CD14-positive monocyte (primary cell): ENCODE measurements at regions not wholly inside any gene's neighbourhood (a gene's known extent, or its start where the extent isn't known, plus 50 kb on each side); places are given as distances from the start of the nearest gene placed in this dataset.

Source experiments
- DNase-seq, 3 donors: peaks; one replicate each; pipeline ENCODE4 v3.0.0-alpha.2; 2011 to 2022
- H2AFZ ChIP-seq: 2 replicates; pipeline ENCODE4 v1.6.0; 2012; ENCODE audit warnings: mild to moderate bottlenecking, low read depth, low read length, inconsistent platforms; ENCODE audit not compliant: insufficient read depth, poor library complexity, severe bottlenecking
- H3K27ac ChIP-seq, 2 donors: 1 replicate in 1 of 2; 2 replicates in 1 of 2; pipeline ENCODE4 v1.5.1; 2012 to 2013; ENCODE audit warnings: low read length in 2 of 2, control low read depth in 1 of 2, inconsistent platforms in 1 of 2, low read depth in 1 of 2, mild to moderate bottlenecking in 1 of 2
- H3K27me3 ChIP-seq, 2 donors: one replicate each; pipeline versions ENCODE4 v1.6.0 to v1.6.1; 2011 to 2013; ENCODE audit warnings: low read length in 2 of 2; ENCODE audit not compliant: control insufficient read depth in 2 of 2, insufficient read depth in 2 of 2
- H3K36me3 ChIP-seq, 2 donors: replicated peaks in 1 of 2; 1 replicate in 1 of 2; 2 replicates in 1 of 2; pipeline versions ENCODE4 v1.5.1 to v1.6.1; 2012 to 2013; ENCODE audit warnings: low read length in 2 of 2, control low read depth in 1 of 2, inconsistent platforms in 1 of 2, mild to moderate bottlenecking in 1 of 2; ENCODE audit not compliant: insufficient read depth in 2 of 2, control insufficient read depth in 1 of 2
- H3K4me1 ChIP-seq, 2 donors: 1 replicate in 1 of 2; 2 replicates in 1 of 2; pipeline versions ENCODE4 v1.5.1 to v1.6.1; 2012 to 2013; ENCODE audit warnings: low read length in 2 of 2, control low read depth in 1 of 2, inconsistent platforms in 1 of 2, mild to moderate bottlenecking in 1 of 2, moderate library complexity in 1 of 2; ENCODE audit not compliant: insufficient read depth in 2 of 2, control insufficient read depth in 1 of 2
- H3K4me2 ChIP-seq: replicated peaks from 2 replicates; pipeline ENCODE3; 2012; ENCODE audit warnings: low read length, moderate library complexity, mild to moderate bottlenecking; ENCODE audit not compliant: poor library complexity, severe bottlenecking; ENCODE audit errors: extremely low read depth
- H3K4me3 ChIP-seq, 3 experiments: fragments of 200-600 bp in 1 of 3; sonication (generic) in 1 of 3; replicated peaks in 1 of 3; 1 replicate in 2 of 3; 2 replicates in 1 of 3; pipeline ENCODE4 v1.5.1; 2011 to 2013; ENCODE audit warnings: low read length in 3 of 3, mild to moderate bottlenecking in 3 of 3, control low read depth in 2 of 3, low read depth in 2 of 3, inconsistent platforms in 1 of 3, moderate library complexity in 1 of 3
- H3K79me2 ChIP-seq: 2 replicates; pipeline ENCODE4 v1.6.0; 2012; ENCODE audit warnings: mild to moderate bottlenecking, control low read depth, inconsistent platforms, low read length, moderate library complexity; ENCODE audit not compliant: insufficient read depth
- H3K9ac ChIP-seq: 2 replicates; pipeline ENCODE4 v1.6.0; 2017; ENCODE audit warnings: low read length, mild to moderate bottlenecking; ENCODE audit not compliant: insufficient read depth, poor library complexity, severe bottlenecking
- H3K9me3 ChIP-seq, 2 donors: replicated peaks in 1 of 2; 1 replicate in 1 of 2; 2 replicates in 1 of 2; pipeline versions ENCODE4 v1.5.1 to v1.6.1; 2012 to 2013; ENCODE audit warnings: low read length in 2 of 2, control low read depth in 1 of 2; ENCODE audit not compliant: control insufficient read depth in 1 of 2, insufficient read depth in 1 of 2
- H4K20me1 ChIP-seq: 2 replicates; pipeline ENCODE4 v1.6.0; 2012; ENCODE audit warnings: mild to moderate bottlenecking, low read length, control low read depth, moderate library complexity; ENCODE audit not compliant: insufficient read depth
- H3K27ac Mint-ChIP-seq, 7 donors: one replicate each; pipeline ENCODE4 v1.8.0; 2020; ENCODE audit warnings: mild to moderate bottlenecking in 7 of 7, mixed read lengths in 7 of 7, moderate library complexity in 6 of 7, inconsistent platforms in 2 of 7
- H3K27me3 Mint-ChIP-seq, 3 donors: one replicate each; pipeline ENCODE4 v1.8.0; 2021 to 2022; ENCODE audit warnings: low read depth in 3 of 3, mild to moderate bottlenecking in 3 of 3, mixed read lengths in 3 of 3, moderate library complexity in 3 of 3, inconsistent platforms in 1 of 3
- H3K36me3 Mint-ChIP-seq, 2 donors: one replicate each; pipeline ENCODE4 v1.8.0; 2020; ENCODE audit warnings: mixed read lengths in 2 of 2, inconsistent platforms in 1 of 2, mild to moderate bottlenecking in 1 of 2
- H3K4me1 Mint-ChIP-seq: one replicate; pipeline ENCODE4 v1.8.0; 2020; ENCODE audit warnings: mild to moderate bottlenecking, mixed read lengths
- H3K4me3 Mint-ChIP-seq, 2 donors: one replicate each; pipeline ENCODE4 v1.8.0; 2020; ENCODE audit warnings: mild to moderate bottlenecking in 2 of 2, mixed read lengths in 2 of 2, moderate library complexity in 1 of 2
- H3K9me3 Mint-ChIP-seq, 7 donors: one replicate each; pipeline ENCODE4 v1.8.0; 2020 to 2022; ENCODE audit warnings: mixed read lengths in 7 of 7, mild to moderate bottlenecking in 6 of 7, moderate library complexity in 6 of 7, inconsistent platforms in 2 of 7
- WGBS: methylation state at CpG from one replicate; pipeline ENCODE4 v1.1.5; 2013; ENCODE audit warnings: missing lambda C conversion rate; ENCODE audit not compliant: insufficient coverage; 5-methylcytosine and 5-hydroxymethylcytosine counted together
- intact Hi-C, 2 donors: fragments of 100-400 bp; cut with micrococcal nuclease; formaldehyde crosslinking; loops; one replicate each; pipeline versions ENCODE4 v1.15.0 to v1.15.1; 2023
- TF ChIP-seq, protein P1 (sequence below): fragments of 200-600 bp; IDR thresholded peaks from one replicate; pipeline ENCODE4 v1.8.0; 2022; ENCODE audit warnings: antibody characterized with exemption, mild to moderate bottlenecking

DNA sequence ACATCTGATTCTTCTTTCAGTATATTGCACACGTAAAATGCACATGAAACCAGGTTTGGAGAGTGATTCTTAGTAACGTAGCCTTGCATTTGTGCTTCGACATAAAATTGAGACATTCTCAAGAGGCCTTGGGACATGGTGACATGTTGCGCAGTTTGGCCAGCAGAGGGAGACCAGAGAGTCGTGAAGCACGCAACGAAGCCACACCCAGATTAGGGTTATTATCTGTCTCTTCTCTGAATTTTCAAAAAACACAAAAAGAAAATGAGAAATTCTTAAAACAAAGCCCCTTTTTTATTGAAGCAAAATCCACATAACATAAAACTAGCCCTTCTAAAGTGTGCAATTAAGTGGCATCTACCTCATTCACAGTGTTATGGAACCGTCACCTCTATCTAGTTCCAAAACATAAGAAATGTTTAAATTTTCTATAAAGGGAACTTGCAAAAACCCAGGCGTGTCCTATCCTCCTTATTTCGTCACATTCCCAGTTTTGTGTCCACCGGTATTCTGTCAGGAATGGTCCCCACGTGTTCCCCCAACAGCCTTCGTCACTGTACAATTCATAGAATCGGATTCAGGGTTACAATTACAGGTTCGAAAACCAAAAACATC is 108.8 kb upstream of the ATF7IP start:
- Histone ChIP-seq H3K36me3 (no peaks in the 10 kb centered on the region), H4K20me1 (no peaks in the 10 kb centered on the region), H3K27me3 (no peaks in the 10 kb centered on the region), H3K9me3 (peaks cover 0 to 17% of the 10 kb centered on the region in 2 donors), H3K9ac (no peak overlapping the region), H3K4me1 (peaks cover 84 to 92% of the 10 kb centered on the region in 2 donors), H3K27ac (peak overlapping the region; percentile 77 to 90), H3K4me2 (peak overlapping the region; percentile 52), H2AFZ (no peak overlapping the region), H3K4me3 (peak overlapping the region in 1 of 3 experiments; percentile 58), H3K79me2 (no peaks in the 10 kb centered on the region)
- H3K36me3 Mint-ChIP-seq, result peaks cover 4 to 14% of the 10 kb centered on the region in 2 donors
- WGBS, result 18% methylated on average over 10 of the region's 15 CpGs
- H3K27ac Mint-ChIP-seq, result peak overlapping the region; percentile 93 to 99 (median 98)
- H3K27me3 Mint-ChIP-seq, result peaks cover 0 to 3% (median 0%) of the 10 kb centered on the region in 3 donors
- peak overlapping the region; percentile 24 to 73 for H3K4me3 Mint-ChIP-seq
- intact Hi-C loops, result loop anchor here (5.0 kb wide), 2 partner anchors 111 to 136 kb away; partner anchors contain the start of gene ATF7IP (in 2 of the 2)
- TF ChIP-seq, protein P1, sequence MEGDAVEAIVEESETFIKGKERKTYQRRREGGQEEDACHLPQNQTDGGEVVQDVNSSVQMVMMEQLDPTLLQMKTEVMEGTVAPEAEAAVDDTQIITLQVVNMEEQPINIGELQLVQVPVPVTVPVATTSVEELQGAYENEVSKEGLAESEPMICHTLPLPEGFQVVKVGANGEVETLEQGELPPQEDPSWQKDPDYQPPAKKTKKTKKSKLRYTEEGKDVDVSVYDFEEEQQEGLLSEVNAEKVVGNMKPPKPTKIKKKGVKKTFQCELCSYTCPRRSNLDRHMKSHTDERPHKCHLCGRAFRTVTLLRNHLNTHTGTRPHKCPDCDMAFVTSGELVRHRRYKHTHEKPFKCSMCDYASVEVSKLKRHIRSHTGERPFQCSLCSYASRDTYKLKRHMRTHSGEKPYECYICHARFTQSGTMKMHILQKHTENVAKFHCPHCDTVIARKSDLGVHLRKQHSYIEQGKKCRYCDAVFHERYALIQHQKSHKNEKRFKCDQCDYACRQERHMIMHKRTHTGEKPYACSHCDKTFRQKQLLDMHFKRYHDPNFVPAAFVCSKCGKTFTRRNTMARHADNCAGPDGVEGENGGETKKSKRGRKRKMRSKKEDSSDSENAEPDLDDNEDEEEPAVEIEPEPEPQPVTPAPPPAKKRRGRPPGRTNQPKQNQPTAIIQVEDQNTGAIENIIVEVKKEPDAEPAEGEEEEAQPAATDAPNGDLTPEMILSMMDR, result peak; percentile 91
- peak; percentile 81 to 84 (median 83) for DNase-seq
- peaks cover 82% of the 10 kb centered on the region for H3K4me1 Mint-ChIP-seq
- H3K9me3 Mint-ChIP-seq, result peaks cover 10 to 29% (median 22%) of the 10 kb centered on the region in 7 donors

DNA sequence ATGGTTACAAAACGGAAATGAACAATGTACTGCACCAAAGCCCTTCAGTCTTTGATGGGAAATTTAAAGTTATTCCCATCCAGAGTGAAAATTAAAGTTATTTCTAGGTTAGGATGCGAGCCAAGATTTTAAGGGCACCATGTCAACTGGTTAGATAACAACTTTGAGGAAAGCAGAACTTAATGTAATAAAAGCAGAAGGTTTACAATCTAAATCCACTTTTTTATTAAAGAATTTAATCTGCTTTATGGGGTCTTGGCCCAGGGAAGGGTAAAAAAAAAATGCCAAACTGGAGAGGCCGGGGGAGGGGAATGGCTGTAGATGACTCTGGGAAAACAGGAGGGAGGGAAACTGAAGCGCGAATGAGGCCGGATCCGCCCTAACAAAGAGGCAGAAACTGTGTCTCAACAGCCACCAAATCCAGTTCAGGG is 108.2 kb upstream of the ATF7IP start:
- intact Hi-C loops, result loop anchor here (5.0 kb wide), 2 partner anchors 110 to 135 kb away; partner anchors contain the start of gene ATF7IP (in 2 of the 2)
- peaks cover 10 to 31% (median 22%) of the 10 kb centered on the region in 7 donors for H3K9me3 Mint-ChIP-seq
- peak overlapping the region; percentile 93 to 99 (median 98) for H3K27ac Mint-ChIP-seq
- Histone ChIP-seq H2AFZ (peak overlapping the region; percentile 66), H3K9me3 (peaks cover 0 to 17% of the 10 kb centered on the region in 2 donors), H4K20me1 (no peaks in the 10 kb centered on the region), H3K9ac (peak overlapping the region; percentile 61), H3K4me1 (peaks cover 86 to 92% of the 10 kb centered on the region in 2 donors), H3K4me3 (peak overlapping the region in 1 of 3 experiments; percentile 58), H3K36me3 (no peaks in the 10 kb centered on the region), H3K27me3 (no peaks in the 10 kb centered on the region), H3K27ac (peak overlapping the region; percentile 77 to 90), H3K79me2 (no peaks in the 10 kb centered on the region), H3K4me2 (peak overlapping the region; percentile 52)
- 0% methylated on average over 5 of the region's 7 CpGs for WGBS
- H3K36me3 Mint-ChIP-seq, result peaks cover 4 to 14% of the 10 kb centered on the region in 2 donors
- H3K4me3 Mint-ChIP-seq, result peak overlapping the region; percentile 49 to 66
- TF ChIP-seq, protein P1, result no peak
- no peak for DNase-seq
- H3K4me1 Mint-ChIP-seq, result peaks cover 82% of the 10 kb centered on the region
- peaks cover 0 to 3% (median 0%) of the 10 kb centered on the region in 3 donors for H3K27me3 Mint-ChIP-seq
